ENCODE measurements at regions not wholly inside any gene's neighbourhood (a gene's known extent, or its start where the extent isn't known, plus 50 kb on each side); places are given as distances from the start of the nearest gene placed in this dataset.

- no peak for TF ChIP-seq CTCF (IDR thresholded peaks at IDR 0.05)
- no peak for TF ChIP-seq EP300 (IDR thresholded peaks at IDR 0.05; ENCODE audit: low read depth)
Measured at GRCh38 chr1:70659891-70660290, 248.8 kb downstream of the CTH start.
